Esophagus squamous epithelium (tissue), 5 donors: ENCODE measurements at regions not wholly inside any gene's neighbourhood (a gene's known extent, or its start where the extent isn't known, plus 50 kb on each side); places are given as distances from the start of the nearest gene placed in this dataset.

Experiments used
- DNase-seq: peaks from one replicate; lab custom pipeline; 2025; lab: John Stamatoyannopoulos, UW
- H3K27ac ChIP-seq, 4 donors: fragments of 200-600 bp; sonication (generic); one replicate each; pipeline ENCODE4 v1.5.1; 2016 to 2019; ENCODE audit warnings: mild to moderate bottlenecking in 1 of 4
- H3K27me3 ChIP-seq, 4 donors: fragments of 200-600 bp; sonication (generic); 1 replicate in 3 of 4; 2 replicates in 1 of 4; pipeline versions ENCODE4 v1.5.1 to v1.6.0; 2017 to 2021; ENCODE audit warnings: antibody characterized with exemption in 1 of 4
- H3K36me3 ChIP-seq, 3 donors: fragments of 200-600 bp; sonication (generic); one replicate each; pipeline ENCODE4 v1.5.1; 2016 to 2019
- H3K4me1 ChIP-seq, 3 donors: fragments of 200-600 bp; sonication (generic); one replicate each; pipeline ENCODE4 v1.5.1; 2017 to 2019
- H3K4me3 ChIP-seq, 4 donors: fragments of 200-600 bp; sonication (generic); 1 replicate in 3 of 4; 2 replicates in 1 of 4; pipeline ENCODE4 v1.5.1; 2016 to 2019; ENCODE audit warnings: mild to moderate bottlenecking in 2 of 4, moderate library complexity in 1 of 4
- H3K9me3 ChIP-seq, 3 donors: fragments of 200-600 bp; sonication (generic); one replicate each; pipeline ENCODE4 v1.5.1; 2016 to 2019
- CTCF ChIP-seq, 6 experiments: fragments of 450-650 bp in 4 of 6; fragments of 200-600 bp in 2 of 6; sonication (generic) in 2 of 6; IDR thresholded peaks; one replicate each; pipeline ENCODE4 v1.5.1; 2016 to 2019; ENCODE audit warnings: antibody characterized with exemption in 6 of 6, mild to moderate bottlenecking in 4 of 6, moderate library complexity in 4 of 6
- POLR2A ChIP-seq, 4 donors: fragments of 450-650 bp; IDR thresholded peaks; one replicate each; pipeline ENCODE4 v1.6.1; 2017; ENCODE audit warnings: antibody characterized with exemption in 4 of 4, mild to moderate bottlenecking in 4 of 4, moderate library complexity in 3 of 4
- WGBS, 2 donors: methylation state at CpG; one replicate each; pipeline ENCODE4 v1.1.5; 2018; 5-methylcytosine and 5-hydroxymethylcytosine counted together
- intact Hi-C: fragments of 100-400 bp; cut with DNase I; formaldehyde crosslinking; loops from one replicate; pipeline ENCODE4 v1.15.0; 2022
- donor health status: DM: yes; HTN: yes; CAD: no.

GRCh38 chr2:236866542-236867340 is 218.9 kb upstream of the COPS8 start:
- no peak overlapping the region for H3K27ac ChIP-seq
- no peak for DNase-seq
- H3K4me1 ChIP-seq, result peaks cover 0 to 25% (median 0%) of the 10 kb centered on the region in 3 donors
- no peaks in the 10 kb centered on the region for H3K36me3 ChIP-seq
- H3K4me3 ChIP-seq, result no peak overlapping the region
- intact Hi-C loops, result no loop called here
- no peaks in the 10 kb centered on the region for H3K9me3 ChIP-seq
- H3K27me3 ChIP-seq, result no peaks in the 10 kb centered on the region
- WGBS, 2 donors, result 77 to 91% methylated on average over 10 of the region's 10 CpGs
- TF ChIP-seq POLR2A (IDR thresholded peaks at IDR 0.05), result no peak
- no peak for TF ChIP-seq CTCF (IDR thresholded peaks at IDR 0.05)

GRCh38 chr2:236867441-236868260 is 218.0 kb upstream of the COPS8 start:
- 63 to 69% methylated on average over 9 to 11 of the region's 12 CpGs for WGBS, 2 donors
- TF ChIP-seq POLR2A (IDR thresholded peaks at IDR 0.05) (no peak), CTCF (IDR thresholded peaks at IDR 0.05) (no peak)
- no peak overlapping the region for H3K4me3 ChIP-seq

GRCh38 chr2:236870370-236870769 is 215.3 kb upstream of the COPS8 start:
- Histone ChIP-seq H3K9me3 (no peaks in the 10 kb centered on the region), H3K4me1 (peaks cover 5 to 24% (median 7%) of the 10 kb centered on the region in 3 donors), H3K27me3 (no peaks in the 10 kb centered on the region), H3K27ac (peak overlapping the region in 3 of 4 donors; percentile 72 to 77 (median 74)), H3K36me3 (no peaks in the 10 kb centered on the region), H3K4me3 (no peak overlapping the region)
- TF ChIP-seq CTCF (IDR thresholded peaks at IDR 0.05) (no peak), POLR2A (IDR thresholded peaks at IDR 0.05) (no peak)
- DNase-seq, result no peak
- 62 to 96% methylated on average over 4 of the region's 4 CpGs for WGBS, 2 donors
- intact Hi-C loops, result no loop called here

More at GRCh38 chr2:236867441-236868260, 218.0 kb upstream of the COPS8 start:
- Histone ChIP-seq H3K27me3 (no peaks in the 10 kb centered on the region), H3K9me3 (no peaks in the 10 kb centered on the region), H3K27ac (no peak overlapping the region), H3K36me3 (no peaks in the 10 kb centered on the region), H3K4me1 (peaks cover 0 to 31% (median 5%) of the 10 kb centered on the region in 3 donors)
- intact Hi-C loops, result no loop called here
- DNase-seq, result no peak

GRCh38 chr2:236871500-236872001 is 214.1 kb upstream of the COPS8 start:
- 11 to 13% methylated on average over 6 of the region's 6 CpGs for WGBS, 2 donors
- DNase-seq, result no peak
- TF ChIP-seq CTCF (IDR thresholded peaks at IDR 0.05) (no peak), POLR2A (IDR thresholded peaks at IDR 0.05) (no peak)
- intact Hi-C loops, result no loop called here
- H3K4me3 ChIP-seq, result no peak overlapping the region
- H3K36me3 ChIP-seq, result no peaks in the 10 kb centered on the region
- peak overlapping the region; percentile 72 to 80 (median 76) for H3K27ac ChIP-seq
- no peaks in the 10 kb centered on the region for H3K9me3 ChIP-seq
- H3K27me3 ChIP-seq, result no peaks in the 10 kb centered on the region
- peaks cover 5 to 33% (median 16%) of the 10 kb centered on the region in 3 donors for H3K4me1 ChIP-seq
